ENCODE measurements at regions not wholly inside any gene's neighbourhood (a gene's known extent, or its start where the extent isn't known, plus 50 kb on each side); places are given as distances from the start of the nearest gene placed in this dataset.

DNA sequence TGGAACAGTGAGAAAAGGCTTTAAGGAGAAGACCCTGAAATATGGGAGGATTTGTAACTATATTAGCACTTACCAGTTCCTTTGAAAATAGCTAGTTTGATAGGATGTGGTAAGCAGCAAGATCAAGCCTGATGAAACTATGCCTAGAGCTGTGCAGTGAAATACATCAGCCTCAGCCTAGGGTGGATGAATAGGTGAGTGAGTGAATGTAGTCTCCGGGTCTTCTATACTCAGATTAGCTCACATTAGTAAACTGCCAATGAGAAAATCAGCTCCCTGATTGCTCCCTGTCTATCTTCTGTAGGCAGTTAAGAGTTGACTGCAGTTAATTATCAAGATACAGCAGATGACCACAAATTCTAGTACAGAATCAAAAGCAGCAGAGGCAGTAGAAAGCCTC lies 89.6 kb downstream of the ELAPOR2 start:
- Histone ChIP-seq H3K27ac (no peak overlapping the region), H3K4me1 (replicated peaks in 1 of 2) (peaks cover 6 to 9% of the 10 kb centered on the region in 2 donors), H3K4me3 (no peak overlapping the region)
- peak in 4 of 8 experiments; percentile 41 to 71 (median 56) for ATAC-seq (replicated peaks in 6 of 8)
- WGBS, 10 experiments, result 67 to 91% (median 80%) methylated on average over 1 of the region's 1 CpG; no CpG with 5 or more reads in 7 of the 10 experiments
- in situ Hi-C loops (cut with MboI; ENCODE audit: low pct_unique_long_range_greater_than_20kb in 2 of 9, low sequenced_read_pairs in 9 of 9, unreplicated experiment in 9 of 9), result no loop called here

DNA sequence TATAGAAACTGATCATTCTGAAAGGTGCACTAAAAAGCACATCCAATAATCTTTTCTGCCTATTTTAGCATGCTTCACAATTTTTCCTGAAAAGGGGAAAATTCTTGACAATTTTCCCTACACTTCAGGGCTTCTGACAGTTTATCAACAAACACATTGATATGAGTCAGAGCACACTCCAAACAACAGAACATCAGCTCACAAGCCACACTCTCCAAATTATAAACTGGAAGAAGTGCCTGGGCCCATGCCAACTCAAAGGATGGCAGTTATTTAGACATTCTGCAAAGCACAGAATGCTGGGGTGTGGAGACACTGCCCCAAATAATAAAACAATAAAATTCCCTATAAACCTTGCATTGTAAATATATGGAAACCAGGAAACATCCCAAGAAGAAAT lies 90.8 kb downstream of the ELAPOR2 start:
- H3K4me1 ChIP-seq (replicated peaks in 1 of 2), result peaks cover 13 to 14% of the 10 kb centered on the region in 2 donors
- ATAC-seq (replicated peaks in 6 of 8), result peak in 1 of 8 experiments; percentile 11
- H3K4me3 ChIP-seq, result no peak overlapping the region
- H3K27ac ChIP-seq, result no peak overlapping the region
- in situ Hi-C loops (cut with MboI; ENCODE audit: low pct_unique_long_range_greater_than_20kb in 2 of 9, low sequenced_read_pairs in 9 of 9, unreplicated experiment in 9 of 9), result no loop called here

DNA sequence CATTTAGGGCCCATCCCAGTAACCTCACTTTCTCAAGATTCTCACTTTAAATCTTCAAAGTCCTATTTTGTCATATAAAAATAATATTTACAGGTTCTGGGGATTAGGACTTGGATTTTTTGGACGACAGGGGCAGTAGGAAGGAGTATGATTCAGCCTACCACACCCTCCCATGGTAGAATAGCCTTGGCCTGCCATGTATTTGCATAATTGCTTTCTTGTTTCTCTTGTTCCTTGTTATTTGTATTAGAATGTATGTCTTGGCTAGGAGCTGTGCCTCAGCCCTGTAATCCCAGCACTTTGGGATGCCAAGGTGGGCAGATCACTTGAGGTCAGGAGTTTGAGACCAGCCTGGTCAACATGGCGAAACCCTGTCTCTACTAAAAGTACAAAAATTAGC lies 92.5 kb downstream of the ELAPOR2 start:
- in situ Hi-C loops (cut with MboI; ENCODE audit: low pct_unique_long_range_greater_than_20kb in 2 of 9, low sequenced_read_pairs in 9 of 9, unreplicated experiment in 9 of 9), result no loop called here
- H3K4me3 ChIP-seq, result no peak overlapping the region
- 0 to 94% (median 73%) methylated on average over 1 to 2 of the region's 2 CpGs; no CpG with 5 or more reads in 4 of the 10 experiments for WGBS, 10 experiments
- ATAC-seq (replicated peaks in 6 of 8), result peak in 2 of 8 experiments; percentile 81 to 82
- no peak overlapping the region for H3K27ac ChIP-seq
- peaks cover 17 to 20% of the 10 kb centered on the region in 2 donors for H3K4me1 ChIP-seq (replicated peaks in 1 of 2)

DNA sequence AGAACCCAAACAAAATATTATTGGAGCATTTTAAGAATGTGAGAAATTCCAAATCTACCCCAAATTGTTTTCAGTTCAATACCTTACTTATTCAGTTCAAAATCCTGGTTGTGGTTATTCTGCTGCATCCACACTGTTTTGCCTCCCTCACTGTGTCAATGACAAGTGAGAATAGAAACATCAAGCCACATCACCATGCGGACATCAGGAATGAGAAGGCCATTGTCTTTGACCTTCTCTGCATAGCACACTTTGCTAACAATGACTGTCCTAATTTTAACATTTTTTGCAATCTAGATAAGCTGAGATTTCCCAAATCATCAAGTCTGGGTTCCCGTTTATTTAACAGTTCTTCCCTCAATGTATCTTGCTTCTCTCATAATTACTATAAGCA lies 93.7 kb downstream of the ELAPOR2 start:
- ATAC-seq (replicated peaks in 6 of 8), result no peak
- in situ Hi-C loops (cut with MboI; ENCODE audit: low pct_unique_long_range_greater_than_20kb in 2 of 9, low sequenced_read_pairs in 9 of 9, unreplicated experiment in 9 of 9), result no loop called here
- 57 to 100% (median 89%) methylated on average over 1 to 2 of the region's 2 CpGs; no CpG with 5 or more reads in 2 of the 10 experiments for WGBS, 10 experiments
- H3K4me1 ChIP-seq (replicated peaks in 1 of 2), result peaks cover 17 to 20% of the 10 kb centered on the region in 2 donors
- no peak overlapping the region for H3K4me3 ChIP-seq
- H3K27ac ChIP-seq, result no peak overlapping the region

DNA sequence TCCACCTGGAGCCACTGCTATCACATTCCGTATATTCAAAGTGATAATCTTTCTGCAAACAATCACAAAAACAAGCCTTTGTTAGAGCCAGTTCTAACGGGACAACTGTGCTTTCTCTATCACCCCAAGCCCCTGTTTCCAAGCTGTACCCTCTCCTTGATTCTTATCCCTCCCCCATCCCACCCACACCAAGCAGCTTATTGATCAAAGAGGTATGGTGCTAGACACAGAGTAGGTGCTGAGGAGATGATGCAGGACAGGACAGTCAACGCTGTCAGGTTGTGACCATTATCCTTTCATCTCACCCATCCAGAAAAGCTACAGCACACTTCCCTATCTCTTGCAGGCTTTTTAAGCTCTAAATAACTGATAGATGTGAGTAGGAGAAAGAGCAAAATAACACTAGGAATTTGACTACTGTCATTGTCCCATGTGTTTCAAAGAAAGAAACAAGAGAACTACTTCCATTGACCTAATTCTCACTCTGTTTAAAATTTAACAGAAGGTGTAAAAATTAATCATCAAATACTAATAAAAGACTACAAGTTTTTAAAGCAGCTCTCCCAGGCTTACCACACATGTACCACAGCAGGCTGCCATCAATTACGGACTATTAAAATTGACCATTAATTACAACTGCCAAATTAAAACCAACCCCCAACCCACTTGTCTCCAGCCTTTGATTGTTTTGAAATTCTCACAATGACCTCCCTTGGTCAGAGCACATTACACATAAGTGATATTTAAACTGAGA lies 94.3 kb downstream of the ELAPOR2 start:
- peaks cover 17 to 20% of the 10 kb centered on the region in 2 donors for H3K4me1 ChIP-seq (replicated peaks in 1 of 2)
- no peak overlapping the region for H3K4me3 ChIP-seq
- ATAC-seq (replicated peaks in 6 of 8), result no peak
- no peak overlapping the region for H3K27ac ChIP-seq
- WGBS, 10 experiments, result 53 to 100% (median 76%) methylated on average over 1 to 3 of the region's 4 CpGs; no CpG with 5 or more reads in 2 of the 10 experiments
- in situ Hi-C loops (cut with MboI; ENCODE audit: low pct_unique_long_range_greater_than_20kb in 2 of 9, low sequenced_read_pairs in 9 of 9, unreplicated experiment in 9 of 9), result no loop called here

DNA sequence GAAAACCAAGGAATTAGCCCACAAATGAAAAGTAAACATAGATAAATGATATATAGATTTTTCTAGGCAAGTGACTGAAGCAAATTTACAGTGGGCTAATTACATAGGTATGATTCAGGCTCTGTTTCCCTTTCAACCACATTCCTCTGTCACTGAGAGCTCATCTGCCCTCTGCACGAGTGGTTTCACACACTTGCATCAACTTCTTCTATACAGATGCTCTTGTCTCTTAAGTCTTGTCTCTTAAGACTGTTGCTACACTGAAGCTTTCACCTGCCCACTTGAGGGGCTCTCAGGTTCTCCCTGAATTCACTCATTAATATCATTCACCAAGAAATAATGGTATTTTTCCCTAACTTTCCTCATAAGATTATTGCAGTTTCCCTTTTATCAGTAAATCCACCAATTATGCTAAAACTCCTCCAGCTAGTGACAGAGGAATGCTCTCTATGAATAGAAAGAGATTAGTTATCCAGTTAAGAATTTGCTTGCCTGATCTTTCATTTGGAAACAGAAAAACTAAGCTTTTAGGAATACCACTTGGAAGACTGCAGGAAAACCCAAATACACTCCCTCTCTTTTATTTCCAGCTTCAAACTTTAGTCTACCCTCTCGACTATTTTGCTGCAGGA lies 95.7 kb downstream of the ELAPOR2 start:
- peak overlapping the region in 1 of 2 donors; percentile 58 for H3K27ac ChIP-seq

DNA sequence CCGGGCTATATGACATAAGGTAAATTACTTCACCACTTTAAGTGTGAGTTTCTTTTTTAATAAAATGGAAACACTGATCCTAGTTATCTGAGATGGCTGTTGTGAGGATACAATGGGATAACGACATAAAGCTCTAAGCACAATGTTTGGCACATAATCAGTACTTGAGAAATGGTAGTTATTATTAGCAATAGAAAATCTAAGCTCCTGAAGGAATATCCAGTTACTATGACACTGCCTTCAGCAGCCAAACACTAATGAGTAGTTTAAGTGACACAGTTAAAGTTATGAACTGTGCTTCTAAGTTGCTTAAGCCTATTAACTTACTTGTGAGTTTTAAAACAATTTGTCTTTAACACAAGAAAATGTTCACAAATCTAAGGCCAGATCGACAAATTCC lies 96.8 kb downstream of the ELAPOR2 start:
- Histone ChIP-seq H3K4me3 (no peak overlapping the region), H3K27ac (no peak overlapping the region), H3K4me1 (replicated peaks in 1 of 2) (peaks cover 17 to 20% of the 10 kb centered on the region in 2 donors)
- ATAC-seq (replicated peaks in 6 of 8), result no peak
- WGBS, 10 experiments, result 43 to 100% (median 91%) methylated on average over 1 to 3 of the region's 3 CpGs
- in situ Hi-C loops (cut with MboI; ENCODE audit: low pct_unique_long_range_greater_than_20kb in 2 of 9, low sequenced_read_pairs in 9 of 9, unreplicated experiment in 9 of 9), result no loop called here

More for the DNA sequence above, 95.7 kb downstream of the ELAPOR2 start:
- Histone ChIP-seq H3K4me3 (no peak overlapping the region), H3K4me1 (replicated peaks in 1 of 2) (peaks cover 17 to 20% of the 10 kb centered on the region in 2 donors)
- in situ Hi-C loops (cut with MboI; ENCODE audit: low pct_unique_long_range_greater_than_20kb in 2 of 9, low sequenced_read_pairs in 9 of 9, unreplicated experiment in 9 of 9), result no loop called here
- ATAC-seq (replicated peaks in 6 of 8), result peak in 7 of 8 experiments; percentile 24 to 89 (median 53)
- WGBS, 10 experiments, result 0 to 100% (median 65%) methylated on average over 1 to 2 of the region's 2 CpGs; no CpG with 5 or more reads in 1 of the 10 experiments

DNA sequence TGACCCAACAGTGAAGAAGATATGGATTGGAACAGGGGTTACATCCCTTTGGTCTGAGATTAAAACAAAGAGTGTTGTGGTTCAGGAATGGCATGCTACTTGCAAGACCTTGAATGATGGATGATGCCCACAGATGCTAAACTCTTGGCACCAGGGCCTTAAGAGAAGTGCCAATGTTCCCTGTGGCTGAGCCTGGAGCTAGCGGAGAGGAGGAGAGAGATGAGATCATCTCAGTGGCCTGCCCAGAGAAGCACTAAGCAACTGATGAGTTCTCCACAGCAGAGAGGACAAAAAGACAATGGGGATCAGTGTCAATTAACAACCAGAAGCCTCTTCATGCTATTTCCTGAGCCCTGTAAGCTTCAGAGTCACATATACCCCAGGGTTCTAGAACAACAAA lies 97.8 kb downstream of the ELAPOR2 start:
- Histone ChIP-seq H3K27ac (no peak overlapping the region), H3K4me3 (no peak overlapping the region), H3K4me1 (replicated peaks in 1 of 2) (peaks cover 17 to 22% of the 10 kb centered on the region in 2 donors)
- ATAC-seq (replicated peaks in 6 of 8), result peak in 1 of 8 experiments; percentile 41
- in situ Hi-C loops (cut with MboI; ENCODE audit: low pct_unique_long_range_greater_than_20kb in 2 of 9, low sequenced_read_pairs in 9 of 9, unreplicated experiment in 9 of 9), result no loop called here
- 100% methylated on average over 1 of the region's 1 CpG; no CpG with 5 or more reads in 9 of the 10 experiments for WGBS, 10 experiments

DNA sequence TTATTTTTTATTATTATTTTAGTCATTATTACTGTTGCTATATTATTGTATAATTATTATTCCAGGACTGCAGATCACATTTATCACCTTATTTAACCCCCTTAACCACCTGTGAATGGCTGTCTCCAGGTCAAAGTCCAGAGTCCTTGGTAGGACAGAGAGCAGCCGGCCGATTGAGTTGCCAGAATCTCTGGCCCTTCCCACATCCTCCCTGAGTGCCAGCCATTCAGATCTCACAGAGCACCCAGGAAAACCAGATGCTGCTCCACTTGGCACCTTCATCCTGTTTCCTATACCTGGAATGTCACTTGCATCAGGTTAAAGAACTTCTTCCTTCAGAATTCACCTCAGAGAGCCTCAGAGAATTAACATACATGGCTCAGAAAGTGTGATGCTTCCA lies 101.1 kb downstream of the ELAPOR2 start:
- ATAC-seq (replicated peaks in 6 of 8), result no peak
- WGBS, 10 experiments, result 50 to 100% (median 83%) methylated on average over 1 to 2 of the region's 2 CpGs; no CpG with 5 or more reads in 1 of the 10 experiments
- no peak overlapping the region for H3K27ac ChIP-seq
- H3K4me1 ChIP-seq (replicated peaks in 1 of 2), result peaks cover 2 to 25% of the 10 kb centered on the region in 2 donors
- in situ Hi-C loops (cut with MboI; ENCODE audit: low pct_unique_long_range_greater_than_20kb in 2 of 9, low sequenced_read_pairs in 9 of 9, unreplicated experiment in 9 of 9), result no loop called here
- no peak overlapping the region for H3K4me3 ChIP-seq

DNA sequence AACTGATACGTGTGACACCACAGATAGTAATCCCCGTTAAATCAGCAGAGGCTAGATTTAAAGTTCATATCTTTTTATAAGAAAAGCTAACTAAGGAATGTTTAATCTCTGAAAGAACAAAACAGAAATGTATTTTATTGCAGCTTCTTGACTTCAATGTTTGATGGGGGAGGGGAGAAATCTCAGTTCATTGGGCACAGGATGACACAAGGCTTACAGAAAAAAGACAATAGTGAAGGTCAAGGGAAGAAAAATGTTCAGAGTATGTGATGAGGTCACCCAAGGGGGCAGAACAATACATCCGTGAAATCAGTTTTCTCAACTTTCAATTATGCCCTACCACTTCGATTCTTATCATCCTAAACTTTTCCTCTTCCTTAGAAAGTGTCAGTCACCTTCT lies 102.9 kb downstream of the ELAPOR2 start:
- H3K4me3 ChIP-seq, result no peak overlapping the region
- ATAC-seq (replicated peaks in 6 of 8), result no peak
- H3K4me1 ChIP-seq (replicated peaks in 1 of 2), result peaks cover 0 to 21% of the 10 kb centered on the region in 2 donors
- WGBS, 10 experiments, result 49 to 100% (median 80%) methylated on average over 1 to 4 of the region's 4 CpGs; no CpG with 5 or more reads in 1 of the 10 experiments
- no peak overlapping the region for H3K27ac ChIP-seq
- in situ Hi-C loops (cut with MboI; ENCODE audit: low pct_unique_long_range_greater_than_20kb in 2 of 9, low sequenced_read_pairs in 9 of 9, unreplicated experiment in 9 of 9), result no loop called here

DNA sequence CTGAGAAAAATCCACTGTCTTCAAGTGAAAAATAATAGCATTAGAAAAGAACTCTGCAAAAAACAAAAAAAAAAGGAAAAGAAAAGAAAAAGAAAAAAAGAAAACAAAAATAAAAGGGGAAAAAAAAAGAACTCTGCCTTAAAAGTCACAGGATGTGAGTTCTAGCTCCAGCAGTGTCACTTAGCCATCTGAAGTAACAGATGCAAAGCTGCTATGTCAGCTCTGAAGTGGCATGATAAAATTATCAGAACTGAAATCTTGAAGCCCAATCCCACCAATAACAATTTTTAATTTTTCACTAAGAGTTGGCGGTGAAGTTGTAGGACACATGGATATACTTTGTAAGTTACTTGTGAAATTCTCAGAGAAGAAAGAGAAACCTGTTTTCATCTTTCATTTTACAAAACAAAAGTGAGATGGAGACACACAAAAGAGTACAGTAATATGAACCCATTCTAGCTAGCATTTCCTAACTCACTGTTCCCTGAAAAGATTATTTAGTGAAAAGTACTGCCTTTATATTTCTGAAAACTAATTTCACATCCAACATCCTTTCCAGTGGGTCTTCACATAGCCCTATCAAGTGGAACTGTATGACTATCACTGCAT lies 103.5 kb downstream of the ELAPOR2 start:
- Histone ChIP-seq H3K27ac (no peak overlapping the region), H3K4me1 (replicated peaks in 1 of 2) (peaks cover 0 to 21% of the 10 kb centered on the region in 2 donors), H3K4me3 (no peak overlapping the region)
- WGBS, 10 experiments, result 60 to 100% (median 88%) methylated on average over 1 of the region's 1 CpG; no CpG with 5 or more reads in 2 of the 10 experiments
- no peak for ATAC-seq (replicated peaks in 6 of 8)
- in situ Hi-C loops (cut with MboI; ENCODE audit: low pct_unique_long_range_greater_than_20kb in 2 of 9, low sequenced_read_pairs in 9 of 9, unreplicated experiment in 9 of 9), result no loop called here

DNA sequence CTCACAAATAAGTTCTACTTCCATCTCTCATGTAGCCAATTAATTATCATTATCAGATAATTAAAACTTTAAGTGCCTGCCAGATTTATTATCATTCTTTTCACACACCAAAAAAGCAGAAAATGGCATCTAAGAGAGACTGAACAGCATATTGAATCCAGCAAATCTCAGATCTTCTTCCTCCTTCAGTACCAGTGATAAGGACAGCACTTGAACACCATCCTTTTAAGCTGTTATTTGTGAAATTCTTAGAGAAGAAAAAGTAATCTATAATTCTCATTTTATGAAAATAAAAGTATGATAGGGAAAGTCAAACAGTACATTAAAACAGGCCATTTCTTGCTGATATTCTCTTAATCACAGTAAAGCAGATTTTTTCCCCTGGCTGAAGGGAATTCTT lies 104.5 kb downstream of the ELAPOR2 start:
- H3K4me3 ChIP-seq, result no peak overlapping the region
- no peak overlapping the region for H3K27ac ChIP-seq
- in situ Hi-C loops (cut with MboI; ENCODE audit: low pct_unique_long_range_greater_than_20kb in 2 of 9, low sequenced_read_pairs in 9 of 9, unreplicated experiment in 9 of 9), result no loop called here
- peaks cover 0 to 21% of the 10 kb centered on the region in 2 donors for H3K4me1 ChIP-seq (replicated peaks in 1 of 2)
- no peak for ATAC-seq (replicated peaks in 6 of 8)

DNA sequence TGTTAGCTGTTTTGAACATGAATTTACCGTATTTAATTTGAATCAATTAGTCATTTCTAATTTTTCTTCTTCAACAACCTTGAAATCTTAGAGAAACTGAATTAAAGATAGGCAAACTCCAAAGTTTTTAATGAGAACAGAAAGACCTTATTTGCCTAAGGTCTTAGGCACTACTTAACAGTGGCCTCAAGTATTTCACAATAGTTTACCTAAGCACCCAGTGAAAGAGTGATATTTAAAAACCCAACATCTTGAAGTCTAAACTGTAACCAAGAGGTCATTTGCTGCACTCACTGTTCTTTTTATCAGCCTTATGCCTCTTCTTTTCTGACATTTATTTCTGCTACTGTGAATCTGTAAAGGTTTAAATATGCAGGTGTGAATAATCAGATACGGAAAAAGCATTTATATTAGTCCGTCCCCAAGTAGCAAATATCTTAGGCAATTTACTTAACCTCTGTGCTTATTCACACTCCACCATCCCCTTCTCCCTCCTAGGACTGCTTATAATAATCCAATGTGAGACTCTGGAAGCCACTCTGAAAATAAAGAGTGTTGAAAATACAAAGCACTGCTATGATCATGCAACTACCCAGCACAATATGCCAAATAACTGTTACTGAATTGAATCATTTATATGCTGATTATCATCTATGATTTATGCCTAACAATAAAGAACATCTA lies 105.7 kb downstream of the ELAPOR2 start:
- in situ Hi-C loops (cut with MboI; ENCODE audit: low pct_unique_long_range_greater_than_20kb in 2 of 9, low sequenced_read_pairs in 9 of 9, unreplicated experiment in 9 of 9), result no loop called here
- peak in 1 of 8 experiments; percentile 36 for ATAC-seq (replicated peaks in 6 of 8)
- H3K4me3 ChIP-seq, result no peak overlapping the region
- no peak overlapping the region for H3K27ac ChIP-seq
- 10 to 100% (median 82%) methylated on average over 1 to 3 of the region's 3 CpGs for WGBS, 10 experiments
- H3K4me1 ChIP-seq (replicated peaks in 1 of 2), result peaks cover 0 to 21% of the 10 kb centered on the region in 2 donors
